ENCODE measurements at regions not wholly inside any gene's neighbourhood (a gene's known extent, or its start where the extent isn't known, plus 50 kb on each side); places are given as distances from the start of the nearest gene placed in this dataset.

DNA sequence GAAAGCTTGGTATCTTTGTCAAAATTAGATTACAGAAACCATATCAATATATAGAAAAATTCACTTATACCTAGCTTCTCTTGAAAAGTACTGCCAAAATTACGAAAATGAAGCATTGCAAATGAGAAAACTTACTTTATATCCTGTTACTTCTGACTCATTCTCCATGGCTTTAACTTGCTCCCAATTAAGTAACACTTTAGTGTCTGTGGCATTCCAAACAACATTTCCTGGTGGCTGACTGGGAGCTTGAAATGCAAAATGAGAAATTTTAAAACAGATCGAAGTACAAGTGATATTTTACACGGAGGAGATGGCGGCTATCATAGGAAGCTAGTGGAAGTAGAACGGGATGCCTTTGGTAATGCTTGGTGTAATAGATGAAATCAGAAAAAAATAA lies 347.3 kb downstream of the CNTN3 start:
- intact Hi-C loops (cut with micrococcal nuclease; ENCODE audit: unreplicated experiment): no loop called here
- CTCF ChIA-PET: interaction anchor here (0.7 to 3.1 kb wide), 8 partner anchors 9 to 925 kb away, joined by 3 to 25 read pairs (median 4); no protein-coding TSS in a partner anchor
- TF ChIP-seq TCF3 (IDR thresholded peaks at IDR 0.05; ENCODE audit: borderline replicate concordance, insufficient read depth, low read depth, low read length) (no peak), CHD4 (IDR thresholded peaks at IDR 0.05) (no peak), NBN (IDR thresholded peaks at IDR 0.05) (no peak), CHD1 (IDR thresholded peaks at IDR 0.05; ENCODE audit: low read depth, low read length) (no peak), BCL11A (IDR thresholded peaks at IDR 0.05; ENCODE audit: low read depth, low read length) (no peak), MTA3 (IDR thresholded peaks at IDR 0.05; ENCODE audit: borderline replicate concordance, low read length) (no peak)
- TF ChIP-seq, protein P1, sequence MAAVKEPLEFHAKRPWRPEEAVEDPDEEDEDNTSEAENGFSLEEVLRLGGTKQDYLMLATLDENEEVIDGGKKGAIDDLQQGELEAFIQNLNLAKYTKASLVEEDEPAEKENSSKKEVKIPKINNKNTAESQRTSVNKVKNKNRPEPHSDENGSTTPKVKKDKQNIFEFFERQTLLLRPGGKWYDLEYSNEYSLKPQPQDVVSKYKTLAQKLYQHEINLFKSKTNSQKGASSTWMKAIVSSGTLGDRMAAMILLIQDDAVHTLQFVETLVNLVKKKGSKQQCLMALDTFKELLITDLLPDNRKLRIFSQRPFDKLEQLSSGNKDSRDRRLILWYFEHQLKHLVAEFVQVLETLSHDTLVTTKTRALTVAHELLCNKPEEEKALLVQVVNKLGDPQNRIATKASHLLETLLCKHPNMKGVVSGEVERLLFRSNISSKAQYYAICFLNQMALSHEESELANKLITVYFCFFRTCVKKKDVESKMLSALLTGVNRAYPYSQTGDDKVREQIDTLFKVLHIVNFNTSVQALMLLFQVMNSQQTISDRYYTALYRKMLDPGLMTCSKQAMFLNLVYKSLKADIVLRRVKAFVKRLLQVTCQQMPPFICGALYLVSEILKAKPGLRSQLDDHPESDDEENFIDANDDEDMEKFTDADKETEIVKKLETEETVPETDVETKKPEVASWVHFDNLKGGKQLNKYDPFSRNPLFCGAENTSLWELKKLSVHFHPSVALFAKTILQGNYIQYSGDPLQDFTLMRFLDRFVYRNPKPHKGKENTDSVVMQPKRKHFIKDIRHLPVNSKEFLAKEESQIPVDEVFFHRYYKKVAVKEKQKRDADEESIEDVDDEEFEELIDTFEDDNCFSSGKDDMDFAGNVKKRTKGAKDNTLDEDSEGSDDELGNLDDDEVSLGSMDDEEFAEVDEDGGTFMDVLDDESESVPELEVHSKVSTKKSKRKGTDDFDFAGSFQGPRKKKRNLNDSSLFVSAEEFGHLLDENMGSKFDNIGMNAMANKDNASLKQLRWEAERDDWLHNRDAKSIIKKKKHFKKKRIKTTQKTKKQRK (IDR thresholded peaks at IDR 0.05; ENCODE audit: low read depth, low read length): no peak
- TF ChIP-seq, protein P2, sequence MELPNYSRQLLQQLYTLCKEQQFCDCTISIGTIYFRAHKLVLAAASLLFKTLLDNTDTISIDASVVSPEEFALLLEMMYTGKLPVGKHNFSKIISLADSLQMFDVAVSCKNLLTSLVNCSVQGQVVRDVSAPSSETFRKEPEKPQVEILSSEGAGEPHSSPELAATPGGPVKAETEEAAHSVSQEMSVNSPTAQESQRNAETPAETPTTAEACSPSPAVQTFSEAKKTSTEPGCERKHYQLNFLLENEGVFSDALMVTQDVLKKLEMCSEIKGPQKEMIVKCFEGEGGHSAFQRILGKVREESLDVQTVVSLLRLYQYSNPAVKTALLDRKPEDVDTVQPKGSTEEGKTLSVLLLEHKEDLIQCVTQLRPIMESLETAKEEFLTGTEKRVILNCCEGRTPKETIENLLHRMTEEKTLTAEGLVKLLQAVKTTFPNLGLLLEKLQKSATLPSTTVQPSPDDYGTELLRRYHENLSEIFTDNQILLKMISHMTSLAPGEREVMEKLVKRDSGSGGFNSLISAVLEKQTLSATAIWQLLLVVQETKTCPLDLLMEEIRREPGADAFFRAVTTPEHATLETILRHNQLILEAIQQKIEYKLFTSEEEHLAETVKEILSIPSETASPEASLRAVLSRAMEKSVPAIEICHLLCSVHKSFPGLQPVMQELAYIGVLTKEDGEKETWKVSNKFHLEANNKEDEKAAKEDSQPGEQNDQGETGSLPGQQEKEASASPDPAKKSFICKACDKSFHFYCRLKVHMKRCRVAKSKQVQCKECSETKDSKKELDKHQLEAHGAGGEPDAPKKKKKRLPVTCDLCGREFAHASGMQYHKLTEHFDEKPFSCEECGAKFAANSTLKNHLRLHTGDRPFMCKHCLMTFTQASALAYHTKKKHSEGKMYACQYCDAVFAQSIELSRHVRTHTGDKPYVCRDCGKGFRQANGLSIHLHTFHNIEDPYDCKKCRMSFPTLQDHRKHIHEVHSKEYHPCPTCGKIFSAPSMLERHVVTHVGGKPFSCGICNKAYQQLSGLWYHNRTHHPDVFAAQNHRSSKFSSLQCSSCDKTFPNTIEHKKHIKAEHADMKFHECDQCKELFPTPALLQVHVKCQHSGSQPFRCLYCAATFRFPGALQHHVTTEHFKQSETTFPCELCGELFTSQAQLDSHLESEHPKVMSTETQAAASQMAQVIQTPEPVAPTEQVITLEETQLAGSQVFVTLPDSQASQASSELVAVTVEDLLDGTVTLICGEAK (IDR thresholded peaks at IDR 0.05; ENCODE audit: borderline replicate concordance): no peak
- TF ChIP-seq, protein P3, sequence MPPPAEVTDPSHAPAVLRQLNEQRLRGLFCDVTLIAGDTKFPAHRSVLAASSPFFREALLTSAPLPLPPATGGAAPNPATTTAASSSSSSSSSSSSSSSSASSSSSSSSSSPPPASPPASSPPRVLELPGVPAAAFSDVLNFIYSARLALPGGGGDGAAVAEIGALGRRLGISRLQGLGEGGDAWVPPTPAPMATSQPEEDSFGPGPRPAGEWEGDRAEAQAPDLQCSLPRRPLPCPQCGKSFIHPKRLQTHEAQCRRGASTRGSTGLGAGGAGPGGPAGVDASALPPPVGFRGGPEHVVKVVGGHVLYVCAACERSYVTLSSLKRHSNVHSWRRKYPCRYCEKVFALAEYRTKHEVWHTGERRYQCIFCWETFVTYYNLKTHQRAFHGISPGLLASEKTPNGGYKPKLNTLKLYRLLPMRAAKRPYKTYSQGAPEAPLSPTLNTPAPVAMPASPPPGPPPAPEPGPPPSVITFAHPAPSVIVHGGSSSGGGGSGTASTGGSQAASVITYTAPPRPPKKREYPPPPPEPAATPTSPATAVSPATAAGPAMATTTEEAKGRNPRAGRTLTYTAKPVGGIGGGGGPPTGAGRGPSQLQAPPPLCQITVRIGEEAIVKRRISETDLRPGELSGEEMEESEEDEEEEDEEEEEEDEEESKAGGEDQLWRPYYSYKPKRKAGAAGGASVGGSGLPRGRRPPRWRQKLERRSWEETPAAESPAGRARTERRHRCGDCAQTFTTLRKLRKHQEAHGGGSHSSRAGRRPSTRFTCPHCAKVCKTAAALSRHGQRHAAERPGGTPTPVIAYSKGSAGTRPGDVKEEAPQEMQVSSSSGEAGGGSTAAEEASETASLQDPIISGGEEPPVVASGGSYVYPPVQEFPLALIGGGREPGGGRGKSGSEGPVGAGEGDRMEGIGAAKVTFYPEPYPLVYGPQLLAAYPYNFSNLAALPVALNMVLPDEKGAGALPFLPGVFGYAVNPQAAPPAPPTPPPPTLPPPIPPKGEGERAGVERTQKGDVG (CRISPR knock-in tag; IDR thresholded peaks at IDR 0.05): no peak
- TF ChIP-seq, protein P4, sequence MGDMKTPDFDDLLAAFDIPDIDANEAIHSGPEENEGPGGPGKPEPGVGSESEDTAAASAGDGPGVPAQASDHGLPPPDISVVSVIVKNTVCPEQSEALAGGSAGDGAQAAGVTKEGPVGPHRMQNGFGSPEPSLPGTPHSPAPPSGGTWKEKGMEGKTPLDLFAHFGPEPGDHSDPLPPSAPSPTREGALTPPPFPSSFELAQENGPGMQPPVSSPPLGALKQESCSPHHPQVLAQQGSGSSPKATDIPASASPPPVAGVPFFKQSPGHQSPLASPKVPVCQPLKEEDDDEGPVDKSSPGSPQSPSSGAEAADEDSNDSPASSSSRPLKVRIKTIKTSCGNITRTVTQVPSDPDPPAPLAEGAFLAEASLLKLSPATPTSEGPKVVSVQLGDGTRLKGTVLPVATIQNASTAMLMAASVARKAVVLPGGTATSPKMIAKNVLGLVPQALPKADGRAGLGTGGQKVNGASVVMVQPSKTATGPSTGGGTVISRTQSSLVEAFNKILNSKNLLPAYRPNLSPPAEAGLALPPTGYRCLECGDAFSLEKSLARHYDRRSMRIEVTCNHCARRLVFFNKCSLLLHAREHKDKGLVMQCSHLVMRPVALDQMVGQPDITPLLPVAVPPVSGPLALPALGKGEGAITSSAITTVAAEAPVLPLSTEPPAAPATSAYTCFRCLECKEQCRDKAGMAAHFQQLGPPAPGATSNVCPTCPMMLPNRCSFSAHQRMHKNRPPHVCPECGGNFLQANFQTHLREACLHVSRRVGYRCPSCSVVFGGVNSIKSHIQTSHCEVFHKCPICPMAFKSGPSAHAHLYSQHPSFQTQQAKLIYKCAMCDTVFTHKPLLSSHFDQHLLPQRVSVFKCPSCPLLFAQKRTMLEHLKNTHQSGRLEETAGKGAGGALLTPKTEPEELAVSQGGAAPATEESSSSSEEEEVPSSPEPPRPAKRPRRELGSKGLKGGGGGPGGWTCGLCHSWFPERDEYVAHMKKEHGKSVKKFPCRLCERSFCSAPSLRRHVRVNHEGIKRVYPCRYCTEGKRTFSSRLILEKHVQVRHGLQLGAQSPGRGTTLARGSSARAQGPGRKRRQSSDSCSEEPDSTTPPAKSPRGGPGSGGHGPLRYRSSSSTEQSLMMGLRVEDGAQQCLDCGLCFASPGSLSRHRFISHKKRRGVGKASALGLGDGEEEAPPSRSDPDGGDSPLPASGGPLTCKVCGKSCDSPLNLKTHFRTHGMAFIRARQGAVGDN (IDR thresholded peaks at IDR 0.05): no peak

More for the DNA sequence above, 347.3 kb downstream of the CNTN3 start:
- ATAC-seq (no peak), DNase-seq (ENCODE audit: low read depth, low spot score) (no peak), FAIRE-seq (no peak)
- Histone ChIP-seq H3K4me3 (no peak overlapping the region), H3K27me3 (replicated peaks in 1 of 2; ENCODE audit: control insufficient read depth in 2 of 2, insufficient read depth in 2 of 2, low read length in 1 of 2) (no peaks in the 10 kb centered on the region), H3K4me2 (ENCODE audit: control insufficient read depth, insufficient read depth) (no peak overlapping the region), H3K79me2 (ENCODE audit: control insufficient read depth, insufficient read depth, low read length) (no peaks in the 10 kb centered on the region), H3K4me1 (ENCODE audit: control insufficient read depth, insufficient read depth, low read length) (no peaks in the 10 kb centered on the region), H4K20me1 (ENCODE audit: control insufficient read depth, insufficient read depth) (no peaks in the 10 kb centered on the region), H3K36me3 (ENCODE audit: control insufficient read depth in 2 of 2, insufficient read depth in 2 of 2, low read length in 1 of 2) (no peaks in the 10 kb centered on the region), H2AFZ (ENCODE audit: control insufficient read depth, low read depth, low read length) (no peak overlapping the region), H3K27ac (ENCODE audit: control insufficient read depth, insufficient read depth) (no peak overlapping the region), H3K9me3 (replicated peaks; ENCODE audit: control insufficient read depth, insufficient read depth, low read length) (no peaks in the 10 kb centered on the region), H3K9ac (ENCODE audit: control insufficient read depth, insufficient read depth, low read length) (no peak overlapping the region)
- SMC1A ChIA-PET (ENCODE audit: uncharacterized antibody, unreplicated experiment): interaction anchor here (0.8 to 2.3 kb wide), 4 partner anchors 36 to 906 kb away, joined by 3 to 17 read pairs (median 6); no protein-coding TSS in a partner anchor
- BruUV-seq (replicated peaks): no TSS peak
- RAD21 ChIA-PET (ENCODE audit: unreplicated experiment): no interaction called here
- WGBS (ENCODE audit: insufficient coverage, insufficient replicate concordance, low lambda C conversion rate, missing lambda C conversion rate): 39% methylated on average over 5 of the region's 5 CpGs
- in situ Hi-C loops (cut with MboI): no loop called here
- POLR2A ChIA-PET: no interaction called here

All from GM12878 (cell line).